ENCODE measurements at regions not wholly inside any gene's neighbourhood (a gene's known extent, or its start where the extent isn't known, plus 50 kb on each side); places are given as distances from the start of the nearest gene placed in this dataset.

- no peak overlapping the region for H3K4me2 ChIP-seq
- Mint-ChIP-seq H3K27me3 (ENCODE audit: insufficient read depth, low read depth) (peaks cover 2% of the 10 kb centered on the region), H3K4me3 (no peak overlapping the region), H3K4me1 (no peaks in the 10 kb centered on the region), H3K9me3 (no peaks in the 10 kb centered on the region), H3K36me3 (no peaks in the 10 kb centered on the region), H3K27ac (no peak overlapping the region)
- H3F3A ChIP-seq (ENCODE audit: low read depth) = no peaks in the 10 kb centered on the region
- H3K79me2 ChIP-seq (ENCODE audit: low read depth) = no peaks in the 10 kb centered on the region
- H3K36me3 ChIP-seq = no peaks in the 10 kb centered on the region
- H2AFZ ChIP-seq (replicated peaks) = no peak overlapping the region
- H3K9ac ChIP-seq = no peak overlapping the region
- no peak overlapping the region for H3K27ac ChIP-seq
- no peaks in the 10 kb centered on the region for H3K4me1 ChIP-seq
- H3K4me3 ChIP-seq = no peak overlapping the region
- H3K27me3 ChIP-seq = no peaks in the 10 kb centered on the region
- no peaks in the 10 kb centered on the region for H3K9me3 ChIP-seq (ENCODE audit: low read depth)
- no peaks in the 10 kb centered on the region for H4K20me1 ChIP-seq (ENCODE audit: low read depth)
- DNase-seq (ENCODE audit: low spot score) = no peak
- TF ChIP-seq EZH2phosphoT487 (IDR thresholded peaks at IDR 0.05) (no peak), CTCF (IDR thresholded peaks at IDR 0.05) (no peak), EZH2 (IDR thresholded peaks at IDR 0.05) (no peak)
Measured at GRCh38 chr2:14245901-14246300, 386.6 kb upstream of the LRATD1 start.

- H3K4me3 Mint-ChIP-seq = no peak overlapping the region
- DNase-seq (ENCODE audit: low spot score) = peak; percentile 30
- no peak overlapping the region for H3K27ac Mint-ChIP-seq
Measured at GRCh38 chr2:14255135-14255820, 377.2 kb upstream of the LRATD1 start.

GRCh38 chr2:14256890-14257289, 375.6 kb upstream of the LRATD1 start:
- Mint-ChIP-seq H3K9me3 (no peaks in the 10 kb centered on the region), H3K27me3 (ENCODE audit: insufficient read depth, low read depth) (no peaks in the 10 kb centered on the region), H3K27ac (no peak overlapping the region), H3K4me1 (peaks cover 7% of the 10 kb centered on the region), H3K36me3 (no peaks in the 10 kb centered on the region), H3K4me3 (no peak overlapping the region)
- Histone ChIP-seq H3K4me1 (peaks cover 13% of the 10 kb centered on the region), H4K20me1 (ENCODE audit: low read depth) (no peaks in the 10 kb centered on the region), H3K4me2 (no peak overlapping the region), H3K27ac (no peak overlapping the region), H3F3A (ENCODE audit: low read depth) (no peaks in the 10 kb centered on the region), H3K4me3 (no peak overlapping the region), H3K36me3 (no peaks in the 10 kb centered on the region), H3K9ac (no peak overlapping the region), H3K9me3 (ENCODE audit: low read depth) (no peaks in the 10 kb centered on the region), H2AFZ (replicated peaks) (peak overlapping the region; percentile 24), H3K79me2 (ENCODE audit: low read depth) (no peaks in the 10 kb centered on the region), H3K27me3 (no peaks in the 10 kb centered on the region)
- peak; percentile 25 for DNase-seq (ENCODE audit: low spot score)
- TF ChIP-seq EZH2 (IDR thresholded peaks at IDR 0.05) (no peak), EZH2phosphoT487 (IDR thresholded peaks at IDR 0.05) (no peak), CTCF (IDR thresholded peaks at IDR 0.05) (no peak)

More at GRCh38 chr2:14255135-14255820, 377.2 kb upstream of the LRATD1 start:
- no peaks in the 10 kb centered on the region for H3K27me3 ChIP-seq
- H3K79me2 ChIP-seq (ENCODE audit: low read depth) = no peaks in the 10 kb centered on the region
- H3K9me3 Mint-ChIP-seq = peaks cover 3% of the 10 kb centered on the region
- peaks cover 13% of the 10 kb centered on the region for H3K4me1 ChIP-seq
- H3K27me3 Mint-ChIP-seq (ENCODE audit: insufficient read depth, low read depth) = no peaks in the 10 kb centered on the region
- no peak overlapping the region for H3K9ac ChIP-seq
- H3K27ac ChIP-seq = no peak overlapping the region
- no peak overlapping the region for H2AFZ ChIP-seq (replicated peaks)
- no peaks in the 10 kb centered on the region for H3K9me3 ChIP-seq (ENCODE audit: low read depth)
- H4K20me1 ChIP-seq (ENCODE audit: low read depth) = no peaks in the 10 kb centered on the region
- H3F3A ChIP-seq (ENCODE audit: low read depth) = no peaks in the 10 kb centered on the region
- no peak overlapping the region for H3K4me3 ChIP-seq
- TF ChIP-seq EZH2phosphoT487 (IDR thresholded peaks at IDR 0.05) (no peak), EZH2 (IDR thresholded peaks at IDR 0.05) (no peak), CTCF (IDR thresholded peaks at IDR 0.05) (no peak)
- no peaks in the 10 kb centered on the region for H3K36me3 ChIP-seq
- no peak overlapping the region for H3K4me2 ChIP-seq
- no peaks in the 10 kb centered on the region for H3K36me3 Mint-ChIP-seq
- peaks cover 7% of the 10 kb centered on the region for H3K4me1 Mint-ChIP-seq
